ENCODE measurements at regions not wholly inside any gene's neighbourhood (a gene's known extent, or its start where the extent isn't known, plus 50 kb on each side); places are given as distances from the start of the nearest gene placed in this dataset.

GRCh38 chr9:38284588-38285051 lies 107.9 kb upstream of the ALDH1B1 start:
- no peak for DNase-seq

GRCh38 chr9:38284039-38284575 lies 108.4 kb upstream of the ALDH1B1 start:
- DNase-seq: no peak

- DNase-seq: no peak
These were observed 109.7 kb upstream of the ALDH1B1 start for GRCh38 chr9:38282756-38283155.

- DNase-seq: no peak
These were observed 110.6 kb upstream of the ALDH1B1 start for GRCh38 chr9:38281917-38282316.

GRCh38 chr9:38281196-38281595 lies 111.3 kb upstream of the ALDH1B1 start:
- no peak for DNase-seq

GRCh38 chr9:38280251-38280800 lies 112.2 kb upstream of the ALDH1B1 start:
- no peak for DNase-seq

GRCh38 chr9:38278931-38279679 lies 113.4 kb upstream of the ALDH1B1 start:
- DNase-seq: no peak

- DNase-seq: no peak
These were observed 114.0 kb upstream of the ALDH1B1 start for GRCh38 chr9:38278457-38278856.

GRCh38 chr9:38277601-38278200 lies 114.8 kb upstream of the ALDH1B1 start:
- no peak for DNase-seq

- no peak for DNase-seq
These were observed 115.6 kb upstream of the ALDH1B1 start for GRCh38 chr9:38276771-38277439.

- DNase-seq: no peak
These were observed 117.7 kb upstream of the ALDH1B1 start for GRCh38 chr9:38274800-38275199.

- no peak for DNase-seq
These were observed 119.8 kb upstream of the ALDH1B1 start for GRCh38 chr9:38272710-38273109.

- no peak for DNase-seq
These were observed 120.7 kb upstream of the ALDH1B1 start for GRCh38 chr9:38271666-38272241.

- DNase-seq: no peak
These were observed 122.7 kb upstream of the ALDH1B1 start for GRCh38 chr9:38269775-38270174.

- DNase-seq: no peak
These were observed 129.0 kb upstream of the ALDH1B1 start for GRCh38 chr9:38263532-38263931.

- no peak for DNase-seq
These were observed 132.8 kb upstream of the ALDH1B1 start for GRCh38 chr9:38259519-38260218.

- DNase-seq: no peak
These were observed 133.4 kb upstream of the ALDH1B1 start for GRCh38 chr9:38259056-38259455.

GRCh38 chr9:38257626-38258215 lies 134.8 kb upstream of the ALDH1B1 start:
- DNase-seq: no peak

- no peak for DNase-seq
These were observed 136.0 kb upstream of the ALDH1B1 start for GRCh38 chr9:38256461-38256860.

- no peak for DNase-seq
These were observed 136.9 kb upstream of the ALDH1B1 start for GRCh38 chr9:38255599-38255998.

- DNase-seq: no peak
These were observed 137.7 kb upstream of the ALDH1B1 start for GRCh38 chr9:38254756-38255155.

GRCh38 chr9:38254151-38254550 lies 138.4 kb upstream of the ALDH1B1 start:
- DNase-seq: no peak
